ENCODE measurements at regions not wholly inside any gene's neighbourhood (a gene's known extent, or its start where the extent isn't known, plus 50 kb on each side); places are given as distances from the start of the nearest gene placed in this dataset.

- DNase-seq = no peak
Observed at GRCh38 chr20:51092338-51092737, 69.4 kb upstream of the KCNG1 start.

GRCh38 chr20:51091406-51092195 is 68.7 kb upstream of the KCNG1 start:
- DNase-seq = no peak

- no peak for DNase-seq
Observed at GRCh38 chr20:51089840-51090239, 66.9 kb upstream of the KCNG1 start.

GRCh38 chr20:51089272-51089781 is 66.4 kb upstream of the KCNG1 start:
- no peak for DNase-seq

- no peak for DNase-seq
Observed at GRCh38 chr20:51087266-51087665, 64.4 kb upstream of the KCNG1 start.

- no peak for DNase-seq
Observed at GRCh38 chr20:51085769-51086168, 62.9 kb upstream of the KCNG1 start.

GRCh38 chr20:51084593-51085377 is 61.9 kb upstream of the KCNG1 start:
- DNase-seq = no peak

GRCh38 chr20:51083447-51083846 is 60.5 kb upstream of the KCNG1 start:
- no peak for DNase-seq

GRCh38 chr20:51082988-51083387 is 60.1 kb upstream of the KCNG1 start:
- DNase-seq = no peak

- no peak for DNase-seq
Observed at GRCh38 chr20:51080516-51080915, 57.6 kb upstream of the KCNG1 start.

GRCh38 chr20:51079488-51079887 is 56.6 kb upstream of the KCNG1 start:
- no peak for DNase-seq

GRCh38 chr20:51077686-51078060 is 54.8 kb upstream of the KCNG1 start:
- DNase-seq = no peak

- no peak for DNase-seq
Observed at GRCh38 chr20:51076786-51077685, 54.1 kb upstream of the KCNG1 start.

- no peak for DNase-seq
Observed at GRCh38 chr20:51074062-51074461, 51.2 kb upstream of the KCNG1 start.

All from bone marrow (tissue), 2 donors.